Fibroblast of skin of abdomen (primary cell): ENCODE measurements at regions not wholly inside any gene's neighbourhood (a gene's known extent, or its start where the extent isn't known, plus 50 kb on each side); places are given as distances from the start of the nearest gene placed in this dataset.
A peak's percentile ranks its signal among the peaks of the same experiment; 100 is the strongest.
"Not testable (repeated sequence)": the region's sequence is repeated elsewhere in the genome, so short reads cannot be mapped to it uniquely, and the experiment has no call there.

Experiments
- DNase-seq: peaks from one replicate; pipeline ENCODE4 v3.0.0-alpha.2; 2013

GRCh38 chr1:64363111-64363510 is 106.8 kb upstream of the CACHD1 start:
- no peak for DNase-seq

GRCh38 chr1:64363616-64364015 is 106.3 kb upstream of the CACHD1 start:
- DNase-seq = no peak

GRCh38 chr1:64366821-64367220 is 103.1 kb upstream of the CACHD1 start:
- no peak for DNase-seq

GRCh38 chr1:64368344-64368743 is 101.6 kb upstream of the CACHD1 start:
- no peak for DNase-seq

- no peak for DNase-seq
Measured at GRCh38 chr1:64378826-64379225, 91.1 kb upstream of the CACHD1 start.

- DNase-seq = no peak
Measured at GRCh38 chr1:64387389-64388285, 82.3 kb upstream of the CACHD1 start.

- DNase-seq = no peak
Measured at GRCh38 chr1:64388336-64388735, 81.6 kb upstream of the CACHD1 start.

- DNase-seq = no peak
Measured at GRCh38 chr1:64392109-64392508, 77.8 kb upstream of the CACHD1 start.

GRCh38 chr1:64393790-64394189 is 76.1 kb upstream of the CACHD1 start:
- no peak for DNase-seq

GRCh38 chr1:64396817-64397216 is 73.1 kb upstream of the CACHD1 start:
- no peak for DNase-seq

- no peak for DNase-seq
Measured at GRCh38 chr1:64397541-64397940, 72.4 kb upstream of the CACHD1 start.

GRCh38 chr1:64398936-64399335 is 71.0 kb upstream of the CACHD1 start:
- DNase-seq = no peak

- DNase-seq = no peak
Measured at GRCh38 chr1:64401285-64401684, 68.6 kb upstream of the CACHD1 start.

- peak; percentile 74 for DNase-seq
Measured at GRCh38 chr1:64403331-64403730, 66.6 kb upstream of the CACHD1 start.

- DNase-seq = peak; percentile 31
Measured at GRCh38 chr1:64404202-64404601, 65.7 kb upstream of the CACHD1 start.

GRCh38 chr1:64405833-64406232 is 64.1 kb upstream of the CACHD1 start:
- DNase-seq = no peak

GRCh38 chr1:64410217-64410616 is 59.7 kb upstream of the CACHD1 start:
- DNase-seq = no peak

- DNase-seq = not testable (repeated sequence)
Measured at GRCh38 chr1:64414855-64415546, 54.9 kb upstream of the CACHD1 start.

- no peak for DNase-seq
Measured at GRCh38 chr1:64417803-64418202, 52.1 kb upstream of the CACHD1 start.
